Astrocyte of the cerebellum (primary cell): ENCODE measurements at regions not wholly inside any gene's neighbourhood (a gene's known extent, or its start where the extent isn't known, plus 50 kb on each side); places are given as distances from the start of the nearest gene placed in this dataset.

Source experiments
- DNase-seq: peaks from one replicate; pipeline ENCODE4 v3.0.0-alpha.2; 2011; ENCODE audit warnings: low read depth
- H3K4me3 ChIP-seq: 2 replicates; pipeline ENCODE4 v1.5.1; 2011; ENCODE audit warnings: mild to moderate bottlenecking, low read depth, low read length, moderate library complexity
- CTCF ChIP-seq: IDR thresholded peaks from 2 replicates; pipeline ENCODE4 v1.5.1; 2012; ENCODE audit warnings: low read length, low read depth, moderate library complexity, mild to moderate bottlenecking; ENCODE audit errors: missing control alignments
- in situ Hi-C: cut with HindIII; loops from 2 replicates; pipeline ENCODE4 v1.10.0; 2017; ENCODE audit warnings: low sequenced_read_pairs

GRCh38 chr20:24406251-24406650 lies 63.2 kb upstream of the SYNDIG1 start:
- in situ Hi-C loops: loop anchor here (5.0 kb wide), 2 partner anchors 54 to 66 kb away; no protein-coding TSS in a partner anchor
- TF ChIP-seq CTCF: no peak
- DNase-seq: no peak
- no peak overlapping the region for H3K4me3 ChIP-seq

GRCh38 chr20:24405810-24406209 lies 63.6 kb upstream of the SYNDIG1 start:
- in situ Hi-C loops: loop anchor here (5.0 kb wide), 2 partner anchors 54 to 66 kb away; no protein-coding TSS in a partner anchor
- peak; percentile 79 for DNase-seq
- H3K4me3 ChIP-seq: no peak overlapping the region
- TF ChIP-seq CTCF: no peak

- no peak overlapping the region for H3K4me3 ChIP-seq
- in situ Hi-C loops: no loop called here
- no peak for TF ChIP-seq CTCF
These were observed 66.0 kb upstream of the SYNDIG1 start for GRCh38 chr20:24403406-24403805.

GRCh38 chr20:24402188-24402587 lies 67.2 kb upstream of the SYNDIG1 start:
- H3K4me3 ChIP-seq: no peak overlapping the region
- TF ChIP-seq CTCF: no peak
- in situ Hi-C loops: no loop called here
- DNase-seq: no peak

More at GRCh38 chr20:24403406-24403805, 66.0 kb upstream of the SYNDIG1 start:
- DNase-seq: no peak

- TF ChIP-seq CTCF: no peak
- H3K4me3 ChIP-seq: no peak overlapping the region
- in situ Hi-C loops: no loop called here
- no peak for DNase-seq
These were observed 74.3 kb upstream of the SYNDIG1 start for GRCh38 chr20:24395151-24395550.

- TF ChIP-seq CTCF: no peak
- in situ Hi-C loops: no loop called here
These were observed 75.5 kb upstream of the SYNDIG1 start for GRCh38 chr20:24393903-24394302.

GRCh38 chr20:24392612-24393011 lies 76.8 kb upstream of the SYNDIG1 start:
- DNase-seq: no peak
- in situ Hi-C loops: no loop called here
- H3K4me3 ChIP-seq: no peak overlapping the region
- no peak for TF ChIP-seq CTCF

More at GRCh38 chr20:24393903-24394302, 75.5 kb upstream of the SYNDIG1 start:
- no peak overlapping the region for H3K4me3 ChIP-seq
- no peak for DNase-seq
